ENCODE measurements at regions not wholly inside any gene's neighbourhood (a gene's known extent, or its start where the extent isn't known, plus 50 kb on each side); places are given as distances from the start of the nearest gene placed in this dataset.

DNA sequence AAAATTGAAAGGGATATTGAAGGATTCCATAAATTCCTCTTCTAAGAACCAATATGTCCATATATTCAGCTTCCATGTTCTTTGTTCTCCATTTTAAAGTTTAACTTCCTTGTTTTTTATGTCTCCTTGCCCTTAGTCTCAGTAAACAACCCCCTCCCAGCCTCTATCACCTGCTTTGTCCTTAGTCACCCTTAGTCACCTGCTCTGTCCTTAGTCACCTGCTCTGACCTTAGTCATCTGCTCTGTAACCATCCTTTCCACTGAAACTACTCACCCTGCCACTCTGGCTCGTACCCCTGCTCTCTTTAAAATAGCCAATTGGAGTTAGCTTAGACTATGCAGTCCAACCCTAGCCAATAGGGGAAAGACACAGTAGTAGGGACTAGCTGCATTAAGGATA is 136.2 kb upstream of the TMEM106B start:
- no peak for DNase-seq (ENCODE audit: low read depth)

DNA sequence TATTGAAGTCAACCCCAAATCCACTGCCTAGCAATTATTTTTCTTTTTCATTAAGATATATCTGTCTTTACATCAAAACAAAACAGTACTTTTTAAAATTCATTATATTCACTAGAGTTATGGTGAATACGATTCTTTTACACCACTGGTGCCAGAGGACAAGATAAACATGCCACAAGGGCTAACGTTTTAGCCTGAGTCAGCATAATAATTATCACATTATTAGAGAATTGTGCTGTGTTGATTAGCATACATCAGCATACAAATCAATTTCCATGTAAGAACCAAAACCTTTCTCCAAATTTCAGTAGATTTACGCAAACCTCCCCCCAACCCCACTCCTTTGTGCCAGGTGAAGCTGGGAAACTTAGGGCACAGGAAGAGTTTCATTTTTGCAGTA is 131.1 kb upstream of the TMEM106B start:
- DNase-seq (ENCODE audit: low read depth): no peak

DNA sequence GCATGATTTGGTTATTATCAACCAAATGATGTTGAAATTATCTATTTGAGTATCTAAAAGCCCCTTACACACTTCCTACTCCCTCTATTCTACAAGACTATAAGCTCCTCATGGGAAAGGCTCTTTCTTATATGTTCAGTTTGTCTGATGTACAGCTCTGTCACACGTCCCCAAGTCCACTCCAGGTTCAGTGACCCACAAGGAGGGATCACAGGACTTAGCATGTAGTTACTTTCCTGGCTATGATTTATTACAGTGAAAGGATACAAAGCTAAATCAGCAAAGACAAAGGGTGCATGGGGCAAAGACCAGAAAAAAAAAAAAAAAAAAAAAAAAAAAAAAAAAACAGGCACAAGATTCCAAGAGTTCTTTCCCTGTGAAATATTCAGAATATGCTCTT is 125.6 kb upstream of the TMEM106B start:
- no peak for DNase-seq (ENCODE audit: low read depth)

DNA sequence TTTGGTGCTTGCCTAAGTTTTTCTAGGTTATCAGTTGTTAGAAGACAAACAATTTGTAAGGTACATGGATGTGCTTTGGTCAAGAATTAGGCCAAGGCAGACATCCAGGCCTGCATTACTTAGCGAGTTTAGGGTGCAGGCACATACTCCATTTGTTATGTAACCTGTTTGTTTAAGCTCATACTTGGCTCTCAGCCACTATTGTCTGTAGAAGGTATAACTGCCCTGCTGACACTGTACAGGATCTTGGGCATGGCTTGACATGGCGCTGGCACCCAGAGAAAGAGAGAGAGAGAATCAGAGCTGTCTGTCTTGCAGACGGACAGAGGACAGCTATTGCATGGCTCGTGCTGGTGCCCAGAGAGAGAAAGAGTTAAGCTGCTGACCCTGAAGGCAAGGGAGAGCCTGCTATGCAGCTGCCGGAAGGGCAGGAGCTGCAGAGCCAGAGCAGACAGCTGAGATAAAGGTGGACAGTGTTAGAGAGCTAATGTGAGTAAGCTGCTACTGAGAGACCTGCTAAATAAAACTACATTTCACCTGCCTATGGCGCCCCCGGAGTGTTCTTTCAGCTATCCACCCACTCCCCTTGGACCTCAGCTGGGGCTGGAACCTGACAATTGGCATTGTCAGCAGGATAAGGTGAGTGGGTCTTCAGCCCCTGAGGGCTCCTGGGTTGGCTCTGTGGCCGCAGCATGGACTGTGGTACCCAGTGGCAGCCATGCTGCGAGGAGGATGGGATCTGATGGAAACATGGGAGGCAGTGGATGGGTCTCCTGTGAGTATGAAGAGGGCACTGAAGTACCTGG is 120.9 kb upstream of the TMEM106B start:
- DNase-seq (ENCODE audit: low read depth): no peak

DNA sequence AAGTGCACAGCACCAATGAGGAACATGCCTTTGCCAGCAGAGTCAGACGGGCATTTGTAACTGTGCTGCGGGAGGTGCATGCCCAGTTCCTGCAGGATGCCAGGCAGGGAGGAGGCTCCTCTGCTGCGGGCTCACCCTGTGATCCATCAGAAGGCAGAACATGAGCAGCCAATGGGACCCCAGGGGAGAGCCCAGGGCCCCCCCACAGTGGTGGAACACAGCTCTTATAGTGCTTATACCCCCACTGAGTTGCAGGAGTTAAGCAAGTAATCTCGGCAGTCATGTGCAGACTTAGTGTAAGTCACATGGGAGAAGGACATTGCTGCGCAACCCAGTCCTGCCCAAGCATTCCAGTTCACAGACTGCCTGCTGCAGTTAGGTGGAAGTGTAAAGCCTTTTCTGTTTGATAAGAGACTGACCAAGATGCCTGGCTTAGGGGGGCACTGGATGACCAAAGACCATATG is 120.3 kb upstream of the TMEM106B start:
- DNase-seq (ENCODE audit: low read depth): no peak

DNA sequence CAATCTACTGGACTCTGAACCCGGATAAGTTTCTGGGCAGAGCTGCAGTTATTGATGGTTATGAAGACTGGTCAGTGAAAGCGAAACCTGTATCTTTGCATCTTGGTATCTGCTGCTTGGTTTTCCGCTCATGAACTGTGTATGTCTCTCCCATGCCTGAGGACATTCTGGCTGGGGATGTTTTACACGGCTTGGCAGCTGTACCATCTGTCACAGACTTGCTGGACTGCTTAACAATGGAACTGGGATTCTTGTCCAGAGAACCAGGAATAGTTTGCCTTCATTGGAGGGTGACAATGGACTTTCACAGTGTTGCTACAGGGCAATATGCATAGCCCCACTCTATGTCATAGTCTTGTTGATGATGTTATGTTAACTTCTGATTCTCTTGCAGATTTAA is 119.9 kb upstream of the TMEM106B start:
- DNase-seq (ENCODE audit: low read depth): no peak

DNA sequence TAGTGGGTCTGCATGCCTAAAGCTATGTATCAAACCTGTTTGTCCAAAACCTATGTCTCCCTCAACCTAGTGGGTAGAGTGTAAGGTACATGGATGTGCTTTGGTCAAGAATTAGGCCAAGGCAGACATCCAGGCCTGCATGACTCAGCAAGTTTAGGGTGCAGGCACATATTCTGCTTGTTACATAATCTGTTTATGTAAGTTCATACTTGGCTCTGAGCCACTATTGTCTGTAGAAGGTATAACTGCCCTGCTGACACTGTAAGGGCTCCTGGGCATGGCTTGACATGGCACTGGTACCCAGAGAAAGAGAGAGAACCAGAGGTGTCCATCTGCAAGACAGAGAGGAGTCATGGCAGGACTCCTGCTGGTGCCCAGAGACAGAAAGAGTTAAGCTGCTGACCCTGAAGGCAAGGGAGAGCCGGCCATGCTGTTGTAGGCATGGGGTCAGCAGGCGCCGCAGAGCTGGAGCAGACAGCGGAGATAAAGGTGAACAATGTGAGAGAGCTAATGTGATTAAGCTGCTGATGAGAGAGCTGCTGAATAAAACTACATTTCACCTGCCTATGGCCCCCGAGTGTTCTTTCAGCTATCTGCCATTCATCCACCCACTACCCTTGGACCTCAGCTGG is 118.5 kb upstream of the TMEM106B start:
- no peak for DNase-seq (ENCODE audit: low read depth)

DNA sequence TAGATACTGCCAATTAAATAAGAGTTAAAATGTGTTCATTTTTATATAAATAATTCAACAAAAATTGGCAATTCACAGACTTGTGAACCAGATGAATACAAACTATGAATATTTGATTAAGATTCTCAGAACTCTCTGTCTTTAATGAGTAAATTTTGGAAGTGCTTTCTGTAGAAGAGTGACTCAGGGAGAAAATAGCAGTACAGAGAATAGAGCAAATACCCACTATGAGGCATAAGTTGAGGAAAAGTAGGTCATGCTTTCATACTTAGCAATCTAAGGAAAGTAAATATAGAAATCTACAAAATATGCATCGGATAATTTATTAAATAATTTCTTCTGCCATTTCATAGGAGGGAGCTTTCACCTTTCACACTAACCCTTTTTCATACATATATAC is 117.7 kb upstream of the TMEM106B start:
- DNase-seq (ENCODE audit: low read depth): no peak

DNA sequence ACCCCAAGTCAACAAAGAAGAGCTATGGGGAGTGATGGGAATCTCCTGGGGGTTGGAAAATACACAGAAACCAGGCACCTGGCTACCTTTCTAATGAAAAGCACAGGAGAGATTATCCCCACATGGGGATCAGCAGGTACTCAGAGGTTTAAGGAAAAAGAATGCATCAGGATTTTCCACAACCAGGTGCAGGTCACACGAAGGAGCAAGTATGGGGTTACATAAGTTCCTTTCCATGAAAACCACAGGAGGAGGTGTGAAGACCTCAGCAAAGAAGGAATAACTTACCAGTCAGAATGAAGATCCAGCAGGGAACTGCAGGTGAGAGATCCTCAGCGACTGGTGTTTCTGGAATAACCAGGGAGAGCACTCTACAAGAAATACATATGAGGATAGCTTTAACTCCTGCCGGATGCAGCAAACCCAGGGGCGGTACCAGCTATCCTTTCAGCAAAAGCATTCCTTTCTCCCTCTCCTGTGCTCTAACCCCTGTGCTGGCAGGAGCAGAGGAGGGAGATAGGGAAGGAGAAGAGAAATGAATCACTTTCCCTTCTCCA is 116.7 kb upstream of the TMEM106B start:
- no peak for DNase-seq (ENCODE audit: low read depth)

DNA sequence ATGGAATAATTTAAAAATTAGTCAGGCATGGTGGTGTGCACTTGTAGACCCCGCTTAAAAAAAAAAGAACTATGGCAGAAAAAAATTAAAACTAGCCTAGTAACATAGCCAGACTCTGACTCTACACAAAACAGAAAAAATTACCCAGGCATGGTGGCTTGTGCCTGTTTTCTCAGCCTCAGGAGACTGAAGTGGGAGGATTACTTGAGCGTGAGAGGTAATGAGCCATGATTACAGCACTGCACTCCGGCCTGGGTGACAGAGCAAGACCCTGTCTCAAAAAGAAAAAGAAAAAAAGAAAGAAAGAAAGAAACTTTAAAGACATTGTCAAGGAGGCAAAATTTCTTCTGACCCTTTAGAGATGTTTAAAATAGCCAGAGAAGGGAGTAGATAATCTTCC is 109.0 kb upstream of the TMEM106B start:
- no peak for DNase-seq (ENCODE audit: low read depth)

DNA sequence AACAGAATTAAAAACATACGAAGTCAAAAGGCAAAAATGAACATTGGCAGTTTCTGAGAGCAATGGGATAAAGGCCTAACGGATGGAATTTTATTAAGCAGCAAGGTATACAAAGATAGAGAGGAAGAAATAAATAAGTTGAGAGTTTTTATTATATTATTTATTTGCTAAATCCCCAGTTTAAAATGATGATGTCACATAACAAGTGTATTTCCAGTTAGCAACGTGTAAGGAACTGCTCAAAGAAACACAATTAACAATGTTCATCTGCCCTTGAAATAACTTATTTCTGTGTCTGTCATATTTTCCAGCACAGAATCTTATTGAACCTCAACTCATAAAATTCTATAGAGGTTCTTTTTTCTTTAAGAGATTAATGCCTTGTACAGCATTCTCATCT is 108.6 kb upstream of the TMEM106B start:
- DNase-seq (ENCODE audit: low read depth): no peak

DNA sequence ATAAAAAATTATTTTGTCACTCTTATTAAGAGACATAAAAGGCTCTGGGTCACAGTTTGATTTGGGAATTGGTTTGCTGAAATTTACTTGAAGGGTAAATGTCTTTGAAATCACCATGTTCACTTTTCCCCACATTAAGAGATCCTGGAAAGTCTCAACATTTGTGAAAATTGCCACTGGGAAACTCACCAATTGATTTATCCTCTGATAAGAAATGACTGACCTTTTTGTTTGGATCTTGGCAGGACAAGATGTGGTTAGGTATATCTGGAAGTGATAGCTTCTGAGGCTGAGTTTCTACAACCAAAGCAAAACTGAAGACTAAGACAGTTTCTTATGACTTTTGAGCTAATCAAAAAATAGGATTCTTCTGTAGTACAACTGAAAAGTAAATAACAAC is 107.1 kb upstream of the TMEM106B start:
- DNase-seq (ENCODE audit: low read depth): no peak

DNA sequence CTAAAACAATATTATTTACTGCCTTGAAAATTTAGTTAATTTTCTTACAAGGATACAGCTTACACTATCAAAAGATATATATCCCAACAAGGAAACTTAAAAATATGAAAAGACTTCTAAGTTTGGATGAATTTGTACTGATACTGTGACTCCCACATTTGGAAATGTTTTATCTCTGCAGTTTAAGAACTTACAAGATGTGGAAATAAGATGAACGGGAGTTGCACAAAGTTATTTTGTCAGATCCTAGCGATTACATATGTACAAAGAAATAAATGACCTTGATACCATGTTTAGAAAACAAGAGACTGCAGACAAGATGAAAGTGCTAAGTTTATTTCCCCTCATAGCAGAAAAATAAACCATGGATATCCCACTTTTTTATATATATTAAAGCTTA is 103.7 kb upstream of the TMEM106B start:
- DNase-seq (ENCODE audit: low read depth): no peak

DNA sequence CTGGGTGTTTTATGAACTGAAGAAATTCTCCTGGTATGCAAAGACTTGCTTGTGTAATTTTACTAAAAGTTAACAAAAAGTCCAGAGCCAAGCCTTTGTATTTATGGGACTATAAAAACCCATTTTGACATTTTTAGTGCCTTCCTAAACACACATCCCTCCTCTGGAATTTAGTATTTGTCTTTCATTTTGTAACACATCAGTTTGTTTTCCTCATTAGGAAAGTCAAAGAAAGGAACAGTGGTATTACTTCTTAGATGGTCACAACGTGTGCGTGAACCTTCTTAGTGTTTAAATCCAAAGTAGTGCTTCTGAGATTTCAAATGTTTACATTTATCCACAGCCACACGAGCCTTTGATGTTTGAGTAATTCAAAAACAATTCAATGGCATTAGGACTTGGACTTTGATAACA is 103.2 kb upstream of the TMEM106B start:
- no peak for DNase-seq (ENCODE audit: low read depth)

DNA sequence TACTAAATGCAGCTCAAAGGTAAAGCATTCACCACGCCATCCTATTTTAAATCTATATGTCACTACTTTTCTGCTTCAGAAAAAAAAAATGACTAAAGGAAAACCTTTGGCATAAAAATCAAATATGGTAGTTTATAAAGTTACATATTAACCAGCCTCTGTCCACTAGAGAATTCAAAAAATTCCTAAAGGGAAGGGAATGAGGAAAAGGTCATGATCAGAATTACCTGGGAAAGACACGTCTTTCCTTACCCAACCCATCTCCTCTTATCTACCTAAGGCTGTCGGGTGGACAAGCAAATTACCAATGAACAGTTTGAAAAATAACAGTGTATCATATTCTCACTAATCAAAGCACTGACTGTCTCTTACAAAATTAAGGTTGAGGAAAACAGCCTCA is 100.7 kb upstream of the TMEM106B start:
- DNase-seq (ENCODE audit: low read depth): no peak

DNA sequence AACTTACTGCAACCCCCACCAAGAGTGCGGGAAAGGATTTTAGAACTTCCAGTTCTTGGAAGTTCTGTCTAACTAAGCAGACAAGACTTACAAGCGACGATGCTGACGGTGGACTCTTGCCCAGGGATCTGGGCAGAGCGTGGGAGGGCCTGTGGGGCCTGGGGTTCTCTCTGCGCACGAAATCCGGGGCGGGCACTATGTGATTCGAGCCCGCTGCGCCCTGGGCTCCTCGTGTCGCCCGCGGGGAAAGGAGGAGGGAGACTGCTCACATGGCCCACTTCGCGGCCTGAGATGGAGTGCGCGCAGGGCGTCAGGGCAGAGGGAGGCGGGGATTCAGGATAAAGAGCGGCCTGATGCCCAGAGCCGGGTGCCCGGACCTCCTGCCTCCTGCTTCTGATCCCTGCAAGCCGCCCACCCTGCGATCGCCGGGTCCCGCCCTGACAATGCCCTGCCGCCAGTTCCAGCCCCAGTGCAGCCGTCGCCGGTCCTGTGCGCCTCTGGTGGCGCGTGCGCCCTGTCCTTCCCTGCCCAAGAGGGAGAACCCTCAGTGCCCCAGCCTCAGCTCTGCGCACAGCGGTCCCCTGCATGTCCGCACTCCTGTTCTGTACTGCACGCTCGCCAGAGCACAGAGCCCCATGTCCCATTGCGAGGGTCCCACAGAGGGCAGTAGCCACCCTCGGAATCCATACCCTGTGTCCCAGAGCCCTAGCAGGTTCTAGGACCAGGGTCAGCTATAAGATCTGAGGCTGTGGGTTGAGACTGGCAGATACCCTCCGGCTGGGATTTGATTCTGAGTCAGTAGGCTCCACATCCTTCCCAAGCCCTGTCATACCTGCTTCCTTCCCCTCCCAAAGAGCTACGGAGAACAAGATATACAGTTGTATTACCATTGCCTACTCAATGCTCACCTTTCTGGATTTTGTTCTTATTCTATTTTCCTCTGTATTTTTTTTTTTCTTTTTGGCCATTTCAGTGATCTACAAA is 99.4 kb upstream of the TMEM106B start:
- no peak for DNase-seq (ENCODE audit: low read depth)

DNA sequence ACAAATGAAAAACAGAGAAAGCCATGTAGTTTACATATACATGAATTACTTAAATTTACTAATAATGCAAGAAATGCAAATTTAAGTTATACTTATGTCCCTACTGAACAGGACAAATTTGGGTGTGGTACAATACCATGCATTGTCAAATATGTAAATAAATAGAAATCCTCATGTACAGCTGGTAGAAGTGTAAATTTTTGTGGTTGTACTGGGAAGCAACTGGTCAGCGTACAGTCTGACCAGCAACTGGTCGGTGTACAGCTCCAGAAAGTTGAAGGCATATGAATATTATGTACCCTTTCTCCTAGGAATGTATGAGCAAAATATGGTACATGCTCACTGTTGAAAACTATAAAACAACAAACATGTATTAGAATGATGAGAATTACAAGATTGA is 93.9 kb upstream of the TMEM106B start:
- no peak for DNase-seq (ENCODE audit: low read depth)

DNA sequence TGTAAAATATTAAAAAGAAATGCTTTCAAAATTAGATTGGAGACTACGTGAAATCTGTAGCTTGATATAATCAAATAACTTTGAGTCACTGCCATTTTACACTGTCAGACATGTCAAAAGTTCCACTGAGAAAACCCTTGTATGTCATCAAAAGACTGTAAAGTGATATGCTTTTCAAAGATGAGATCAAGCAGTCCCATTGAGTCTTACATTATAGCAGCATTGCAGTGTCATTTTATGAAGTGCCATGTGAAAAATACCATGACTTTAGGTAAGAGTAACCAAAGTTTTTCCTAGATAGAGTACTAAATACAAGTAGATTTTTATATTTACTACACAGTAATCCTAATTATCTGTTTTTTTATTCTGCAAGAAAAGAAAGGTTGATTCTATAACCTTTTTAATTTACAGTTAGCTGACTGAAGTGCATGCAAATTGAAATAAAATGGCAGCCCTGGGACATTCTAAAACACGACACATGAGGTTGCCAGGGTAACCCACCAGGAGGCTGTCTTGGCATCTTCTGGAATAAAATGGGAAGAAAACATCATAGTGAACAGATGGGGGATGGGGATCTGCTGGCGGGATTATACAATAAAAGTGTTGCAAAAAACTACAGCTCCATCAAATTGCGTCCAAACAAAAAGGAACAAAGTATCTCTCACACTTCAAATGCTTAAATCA is 91.3 kb upstream of the TMEM106B start:
- no peak for DNase-seq (ENCODE audit: low read depth)

DNA sequence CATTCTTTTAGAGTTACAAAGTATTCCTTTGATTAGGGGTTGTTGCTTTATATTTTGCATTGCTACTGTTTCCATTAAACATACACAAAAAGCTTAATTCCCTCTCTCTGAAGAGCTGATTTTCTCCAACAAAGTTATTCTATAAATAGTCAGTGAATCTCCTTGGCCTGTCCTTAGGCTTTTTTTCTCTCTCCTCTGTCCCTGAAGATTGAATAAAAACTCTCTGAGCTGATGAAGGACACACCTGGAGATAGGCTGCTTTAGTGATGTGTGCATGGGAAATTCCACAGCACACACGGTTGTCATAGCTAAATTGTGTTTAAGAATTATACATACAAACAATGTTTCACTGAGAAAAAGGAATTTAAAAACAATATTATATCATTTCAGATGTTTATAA is 90.5 kb upstream of the TMEM106B start:
- no peak for DNase-seq (ENCODE audit: low read depth)

DNA sequence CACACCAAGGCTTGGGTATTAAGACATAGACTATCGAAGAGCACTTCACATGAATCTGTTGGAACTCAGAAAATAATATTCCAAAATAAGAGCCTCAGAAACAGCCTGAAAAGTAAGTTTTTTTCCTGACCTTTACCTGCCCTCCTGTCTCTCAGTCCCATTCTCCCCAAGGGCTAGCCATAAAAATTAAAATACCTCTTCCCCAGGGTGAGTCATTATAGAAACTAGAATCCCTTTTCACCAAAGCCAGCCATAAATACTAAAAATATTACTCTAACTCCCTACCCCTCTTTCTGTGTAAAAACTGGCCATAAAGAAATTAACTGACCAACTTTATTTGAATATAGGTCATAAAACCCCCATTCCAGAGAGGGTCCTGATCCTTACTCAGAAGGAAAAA is 87.9 kb upstream of the TMEM106B start:
- no peak for DNase-seq (ENCODE audit: low read depth)

DNA sequence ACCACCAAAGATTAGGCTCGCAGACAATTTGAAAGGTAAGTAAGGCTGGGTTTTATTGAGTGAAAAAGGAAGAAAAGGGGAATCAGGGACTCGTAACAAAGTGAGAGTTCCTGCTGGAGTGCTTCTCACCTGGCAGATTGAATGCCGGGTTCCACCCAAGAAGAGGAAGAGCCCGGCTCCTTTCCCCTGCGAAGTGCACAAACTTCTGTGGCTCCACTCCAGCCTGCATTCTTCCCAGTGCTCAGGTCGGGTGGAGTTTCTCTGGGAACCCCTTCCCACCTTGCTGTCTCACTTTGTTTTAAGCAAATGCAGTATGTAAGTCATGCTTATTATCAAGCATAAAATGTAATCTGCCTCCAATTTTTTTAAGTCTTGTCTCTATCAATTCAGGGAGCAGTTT is 87.1 kb upstream of the TMEM106B start:
- DNase-seq (ENCODE audit: low read depth): no peak

DNA sequence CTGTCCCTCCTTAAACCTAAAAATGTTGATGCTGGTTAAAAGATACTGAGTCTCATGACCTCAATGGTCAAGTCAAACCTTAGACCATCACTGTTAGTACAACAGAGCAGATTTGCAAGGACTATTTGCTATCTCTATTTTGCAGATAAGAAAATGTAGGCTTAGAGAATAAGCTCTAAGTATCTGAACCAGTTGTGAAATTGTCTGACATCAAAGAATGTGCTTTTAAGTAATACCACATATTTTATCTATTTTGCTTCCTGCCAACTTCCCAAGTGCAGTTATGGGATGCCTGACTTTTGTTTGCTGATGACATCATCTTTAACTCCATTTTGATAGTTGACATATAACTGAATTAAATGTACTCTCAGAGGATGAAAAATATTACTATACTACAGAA is 83.6 kb upstream of the TMEM106B start:
- DNase-seq (ENCODE audit: low read depth): no peak
